Fibroblast of peridontal ligament (primary cell): ENCODE measurements at regions not wholly inside any gene's neighbourhood (a gene's known extent, or its start where the extent isn't known, plus 50 kb on each side); places are given as distances from the start of the nearest gene placed in this dataset.
"Not testable (repeated sequence)": the region's sequence is repeated elsewhere in the genome, so short reads cannot be mapped to it uniquely, and the experiment has no call there.

Experiments
- DNase-seq: peaks from one replicate; pipeline ENCODE4 v3.0.0-alpha.2; 2010; ENCODE audit errors: extremely low read depth

GRCh38 chr15:49706805-49707204 is 86.0 kb downstream of the DTWD1 start:
- DNase-seq: no peak

GRCh38 chr15:49707598-49707997 is 86.8 kb downstream of the DTWD1 start:
- no peak for DNase-seq

DNA sequence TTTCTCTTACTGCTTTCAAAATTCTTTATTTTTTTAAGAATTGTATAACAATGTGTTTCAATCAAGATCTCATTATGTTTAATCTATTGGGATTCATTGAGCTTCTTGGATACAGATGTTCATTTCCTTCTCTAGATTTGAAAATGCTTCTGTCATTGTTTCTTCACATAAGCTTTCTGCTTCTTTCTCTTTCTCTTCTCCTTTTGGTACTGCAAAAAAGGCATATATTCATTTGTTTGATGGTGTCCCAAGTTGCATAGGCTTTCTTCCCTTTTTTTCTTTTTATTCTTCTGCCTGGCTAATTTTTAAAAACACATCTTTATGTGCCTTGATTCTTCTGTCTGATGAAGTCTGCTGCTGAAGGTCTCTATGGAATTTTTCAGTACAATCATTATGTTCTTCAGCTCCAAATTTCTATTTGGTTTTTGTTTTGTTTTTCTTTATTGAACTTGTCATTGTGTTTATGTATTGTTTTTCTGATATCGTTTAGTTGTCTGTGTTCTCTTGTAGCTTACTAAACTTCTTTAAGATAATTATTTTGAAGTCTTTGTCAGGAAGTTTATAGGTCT is 88.9 kb downstream of the DTWD1 start:
- no peak for DNase-seq

DNA sequence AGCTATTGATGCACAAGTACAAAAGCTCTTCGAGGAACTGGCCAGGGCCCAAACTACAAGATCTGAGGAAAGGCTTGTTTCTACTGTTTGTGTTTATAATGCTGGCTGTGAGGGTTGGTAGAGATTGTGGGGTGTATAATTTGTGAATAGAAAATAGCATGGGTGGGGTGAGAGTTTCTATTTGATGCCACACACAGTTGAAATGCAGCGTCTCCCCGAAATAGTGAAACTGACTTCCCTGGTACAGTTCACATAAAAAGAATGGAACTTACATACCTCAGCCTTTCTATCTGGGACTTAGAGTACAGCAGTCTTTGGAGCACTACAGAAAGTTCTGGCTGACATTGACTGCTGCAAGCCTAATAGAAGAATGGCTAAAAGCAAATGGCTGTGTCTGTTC is 91.3 kb downstream of the DTWD1 start:
- DNase-seq: no peak

GRCh38 chr15:49712846-49713450 is 92.1 kb downstream of the DTWD1 start:
- no peak for DNase-seq

- no peak for DNase-seq
Measured at GRCh38 chr15:49715211-49715610, 94.4 kb downstream of the DTWD1 start.

DNA sequence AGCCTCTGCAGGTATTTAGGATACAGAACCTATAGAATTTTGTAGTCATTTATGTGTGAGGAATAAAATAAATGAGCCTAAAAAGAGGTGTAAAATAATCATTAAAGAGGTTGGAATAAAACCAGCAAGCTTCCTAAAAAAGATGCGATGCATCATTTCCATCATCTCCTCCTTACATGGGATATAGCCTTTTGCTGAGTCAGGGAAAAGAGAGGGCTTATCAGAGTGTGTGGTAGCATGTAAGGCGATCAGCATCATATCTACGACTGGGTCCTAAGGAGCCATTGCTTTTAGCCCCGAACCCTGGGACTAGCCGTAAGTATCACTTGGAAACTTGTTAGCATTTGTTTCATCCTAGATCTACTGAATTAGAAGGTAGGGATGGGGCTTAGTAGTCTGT is 94.9 kb downstream of the DTWD1 start:
- no peak for DNase-seq

DNA sequence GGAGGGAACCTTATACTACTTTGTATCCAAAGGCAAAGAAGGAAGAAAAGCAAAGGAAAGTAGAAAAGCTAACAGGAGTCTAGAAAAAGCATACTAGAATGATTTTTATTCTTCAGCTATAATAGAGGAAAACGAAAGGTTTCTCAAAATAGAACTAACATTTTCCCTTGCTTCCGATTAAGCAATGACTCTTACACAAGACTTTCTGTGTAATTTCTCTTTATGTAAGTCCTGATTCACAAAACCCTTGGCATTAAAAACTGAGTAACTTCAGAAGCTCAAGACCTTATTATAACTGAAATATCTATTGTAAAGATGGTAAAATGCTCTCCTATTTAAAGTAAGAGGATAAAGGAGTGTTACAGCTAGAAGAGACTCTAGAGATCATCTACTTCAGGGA is 97.4 kb downstream of the DTWD1 start:
- DNase-seq: peak; percentile 96

- no peak for DNase-seq
Measured at GRCh38 chr15:49718846-49719245, 98.0 kb downstream of the DTWD1 start.

- peak; percentile 69 for DNase-seq
Measured at GRCh38 chr15:49720261-49720660, 99.4 kb downstream of the DTWD1 start.

- peak; percentile 58 for DNase-seq
Measured at GRCh38 chr15:49721091-49721490, 100.2 kb downstream of the DTWD1 start.

DNA sequence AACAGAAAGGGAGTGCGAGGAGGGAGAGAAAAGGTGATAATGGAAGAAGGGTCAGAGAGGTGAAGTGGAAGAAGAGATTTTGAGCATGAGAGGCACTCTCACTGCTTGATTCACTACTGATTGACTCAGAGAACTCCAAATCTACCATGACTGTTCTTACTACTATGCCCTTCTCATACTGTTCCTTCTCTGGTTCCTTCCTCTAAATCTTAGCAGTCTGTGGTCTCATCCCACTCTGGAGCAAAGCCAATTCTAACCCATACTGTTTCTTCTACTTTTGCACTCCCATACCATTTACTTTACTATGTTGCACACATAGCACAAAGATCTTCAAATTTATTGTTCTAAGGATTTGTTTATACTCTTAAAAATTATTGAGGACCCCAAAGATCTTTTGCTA is 100.8 kb downstream of the DTWD1 start:
- no peak for DNase-seq

- peak; percentile 73 for DNase-seq
Measured at GRCh38 chr15:49723981-49724380, 103.1 kb downstream of the DTWD1 start.

GRCh38 chr15:49731187-49732099 is 110.6 kb downstream of the DTWD1 start:
- DNase-seq: no peak

GRCh38 chr15:49732109-49732508 is 111.3 kb downstream of the DTWD1 start:
- DNase-seq: not testable (repeated sequence)

GRCh38 chr15:49734089-49734488 is 113.2 kb downstream of the DTWD1 start:
- not testable (repeated sequence) for DNase-seq

DNA sequence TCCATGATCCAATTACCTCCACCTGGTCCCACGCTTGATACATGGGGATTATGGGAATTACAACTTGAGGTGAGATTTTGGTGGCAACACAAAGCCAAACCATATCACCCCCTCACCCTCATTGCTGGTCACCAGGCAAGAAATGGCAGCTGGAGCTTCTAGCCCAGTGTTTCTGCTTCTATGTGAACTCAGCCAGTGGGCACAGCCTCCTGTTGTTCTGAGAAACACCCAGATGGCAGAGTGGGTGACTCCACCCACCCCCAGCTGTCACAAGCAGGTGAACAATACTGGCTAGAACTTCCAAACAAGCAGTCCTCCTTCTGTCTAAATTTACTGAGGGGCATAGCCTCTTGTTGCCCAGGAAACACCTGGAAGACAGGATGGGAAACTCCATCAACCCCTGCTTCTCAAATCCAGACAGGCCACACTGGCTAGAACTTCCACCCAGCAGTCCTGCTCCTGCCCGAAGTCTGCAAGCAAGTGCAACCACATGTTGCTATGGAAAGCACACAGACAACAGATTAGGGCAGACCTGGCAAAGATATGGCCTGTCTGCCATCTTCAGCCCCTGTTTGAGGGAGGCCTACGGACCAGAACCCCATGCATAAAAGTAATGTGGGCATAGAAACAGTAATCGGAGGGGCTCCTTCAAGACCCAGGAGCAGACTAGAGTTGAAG is 114.1 kb downstream of the DTWD1 start:
- DNase-seq: no peak

DNA sequence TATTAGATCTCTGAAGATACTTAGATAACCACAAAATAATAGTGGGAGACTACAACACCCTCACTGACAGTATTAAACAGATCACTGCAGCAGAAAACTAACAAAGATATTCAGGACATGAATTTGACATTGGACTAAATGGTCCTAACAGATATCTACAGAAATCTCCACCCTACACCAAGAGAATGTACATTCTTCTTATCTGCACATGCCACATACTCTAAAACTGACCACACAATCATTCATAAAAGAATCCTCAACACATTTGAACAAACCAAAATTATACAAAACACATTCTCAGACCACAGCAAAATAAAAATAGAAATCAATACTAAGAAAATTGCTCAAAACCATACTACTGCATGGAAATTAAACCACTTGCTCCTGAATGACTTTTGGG is 116.3 kb downstream of the DTWD1 start:
- no peak for DNase-seq

GRCh38 chr15:49741712-49742111 is 120.9 kb downstream of the DTWD1 start:
- no peak for DNase-seq

GRCh38 chr15:49742381-49742780 is 121.5 kb downstream of the DTWD1 start:
- no peak for DNase-seq

- DNase-seq: no peak
Measured at GRCh38 chr15:49747340-49747739, 126.5 kb downstream of the DTWD1 start.

DNA sequence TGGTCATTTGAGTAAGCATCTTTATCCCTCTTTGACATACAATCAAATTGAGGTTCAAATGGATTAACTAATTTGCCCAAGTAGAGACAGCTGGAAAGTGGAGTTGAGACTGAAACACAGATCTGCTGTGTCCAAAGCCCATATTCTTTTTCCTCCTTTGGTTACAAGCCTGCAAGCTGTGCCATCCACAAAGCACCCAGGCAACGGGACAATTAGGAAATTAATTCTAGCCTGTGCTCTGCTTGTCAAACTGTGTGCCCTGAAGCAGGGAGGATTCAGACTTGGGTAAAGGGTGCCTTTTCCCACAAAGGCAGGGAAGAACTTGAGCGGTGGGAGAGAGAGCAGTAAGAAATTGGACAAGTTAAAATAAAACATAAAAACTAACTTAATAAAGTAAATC is 127.9 kb downstream of the DTWD1 start:
- no peak for DNase-seq
